ENCODE measurements at regions not wholly inside any gene's neighbourhood (a gene's known extent, or its start where the extent isn't known, plus 50 kb on each side); places are given as distances from the start of the nearest gene placed in this dataset.

- Histone ChIP-seq H3K36me3 (replicated peaks; ENCODE audit: insufficient read depth, low read depth) (no peaks in the 10 kb centered on the region), H4K20me1 (ENCODE audit: insufficient read depth, poor library complexity, severe bottlenecking) (no peaks in the 10 kb centered on the region), H3K9me2 (replicated peaks; ENCODE audit: insufficient read depth) (no peaks in the 10 kb centered on the region), H3K9me3 (ENCODE audit: low read depth) (no peaks in the 10 kb centered on the region), H3K4me1 (ENCODE audit: insufficient read depth) (no peaks in the 10 kb centered on the region), H3K4me2 (no peak overlapping the region), H2AFZ (no peak overlapping the region), H3K4me3 (no peak overlapping the region), H3K27me3 (no peaks in the 10 kb centered on the region), H3K27ac (no peak overlapping the region), H3K79me2 (no peaks in the 10 kb centered on the region)
- WGBS (ENCODE audit: low lambda C conversion rate, missing lambda C conversion rate): 75% methylated on average over 16 of the region's 16 CpGs
- TF ChIP-seq EZH2 (IDR thresholded peaks at IDR 0.05; ENCODE audit: borderline replicate concordance) (no peak), CTCF (IDR thresholded peaks at IDR 0.05; ENCODE audit: poor library complexity) (no peak), EZH2phosphoT487 (IDR thresholded peaks at IDR 0.05; ENCODE audit: low read depth, severe bottlenecking, unreplicated experiment) (no peak)
- DNase-seq (ENCODE audit: low spot score): no peak
Observed at GRCh38 chr16:49194537-49195236, 87.0 kb downstream of the CBLN1 start.

GRCh38 chr16:49193596-49193995 lies 88.0 kb downstream of the CBLN1 start:
- no peaks in the 10 kb centered on the region for H3K4me1 ChIP-seq (ENCODE audit: insufficient read depth)
- no peaks in the 10 kb centered on the region for H3K27me3 ChIP-seq
- no peaks in the 10 kb centered on the region for H3K36me3 ChIP-seq (replicated peaks; ENCODE audit: insufficient read depth, low read depth)
- no peaks in the 10 kb centered on the region for H4K20me1 ChIP-seq (ENCODE audit: insufficient read depth, poor library complexity, severe bottlenecking)
- TF ChIP-seq CTCF (IDR thresholded peaks at IDR 0.05; ENCODE audit: poor library complexity) (no peak), EZH2 (IDR thresholded peaks at IDR 0.05; ENCODE audit: borderline replicate concordance) (no peak), EZH2phosphoT487 (IDR thresholded peaks at IDR 0.05; ENCODE audit: low read depth, severe bottlenecking, unreplicated experiment) (no peak)
- 77% methylated on average over 2 of the region's 2 CpGs for WGBS (ENCODE audit: low lambda C conversion rate, missing lambda C conversion rate)
- no peak overlapping the region for H3K4me3 ChIP-seq
- H3K4me2 ChIP-seq: no peak overlapping the region
- no peaks in the 10 kb centered on the region for H3K9me2 ChIP-seq (replicated peaks; ENCODE audit: insufficient read depth)
- H3K79me2 ChIP-seq: no peaks in the 10 kb centered on the region
- DNase-seq (ENCODE audit: low spot score): no peak
- H2AFZ ChIP-seq: no peak overlapping the region
- H3K9me3 ChIP-seq (ENCODE audit: low read depth): no peaks in the 10 kb centered on the region
- H3K27ac ChIP-seq: no peak overlapping the region

- Histone ChIP-seq H3K4me3 (no peak overlapping the region), H3K4me1 (ENCODE audit: insufficient read depth) (no peaks in the 10 kb centered on the region), H3K9me3 (ENCODE audit: low read depth) (no peaks in the 10 kb centered on the region), H2AFZ (no peak overlapping the region), H3K27ac (no peak overlapping the region), H3K79me2 (no peaks in the 10 kb centered on the region), H3K4me2 (no peak overlapping the region), H3K27me3 (peaks cover 6% of the 10 kb centered on the region), H4K20me1 (ENCODE audit: insufficient read depth, poor library complexity, severe bottlenecking) (no peaks in the 10 kb centered on the region), H3K36me3 (replicated peaks; ENCODE audit: insufficient read depth, low read depth) (no peaks in the 10 kb centered on the region), H3K9me2 (replicated peaks; ENCODE audit: insufficient read depth) (no peaks in the 10 kb centered on the region)
- TF ChIP-seq CTCF (IDR thresholded peaks at IDR 0.05; ENCODE audit: poor library complexity) (no peak), EZH2 (IDR thresholded peaks at IDR 0.05; ENCODE audit: borderline replicate concordance) (no peak), EZH2phosphoT487 (IDR thresholded peaks at IDR 0.05; ENCODE audit: low read depth, severe bottlenecking, unreplicated experiment) (no peak)
- DNase-seq (ENCODE audit: low spot score): no peak
- WGBS (ENCODE audit: low lambda C conversion rate, missing lambda C conversion rate): 60% methylated on average over 1 of the region's 1 CpG
Observed at GRCh38 chr16:49189286-49189685, 92.4 kb downstream of the CBLN1 start.

Measured in hepatocyte (in vitro differentiated cells).